ENCODE measurements at regions not wholly inside any gene's neighbourhood (a gene's known extent, or its start where the extent isn't known, plus 50 kb on each side); places are given as distances from the start of the nearest gene placed in this dataset.

- TF ChIP-seq CTCF (IDR thresholded peaks at IDR 0.05) = no peak
- TF ChIP-seq POLR2A (IDR thresholded peaks at IDR 0.05) = no peak
Observed at GRCh38 chr14:96153003-96153402, 51.6 kb upstream of the BDKRB2 start.

All from esophagus squamous epithelium (tissue), 4 donors.